Uterus (tissue), 2 donors: ENCODE measurements at regions not wholly inside any gene's neighbourhood (a gene's known extent, or its start where the extent isn't known, plus 50 kb on each side); places are given as distances from the start of the nearest gene placed in this dataset.

ENCODE experiments used
- CTCF ChIP-seq, 4 experiments: fragments of 200-600 bp in 2 of 4; fragments of 450-650 bp in 2 of 4; sonication (generic) in 2 of 4; IDR thresholded peaks; one replicate each; pipeline ENCODE4 v1.5.1; 2016 to 2019; ENCODE audit warnings: antibody characterized with exemption in 4 of 4, mild to moderate bottlenecking in 2 of 4, moderate library complexity in 1 of 4
- POLR2A ChIP-seq, 2 donors: fragments of 450-650 bp; IDR thresholded peaks; one replicate each; pipeline ENCODE4 v1.6.1; 2016; ENCODE audit warnings: antibody characterized with exemption in 2 of 2, mild to moderate bottlenecking in 1 of 2, moderate library complexity in 1 of 2

GRCh38 chr4:26183017-26183416, 137.8 kb upstream of the RBPJ start:
- TF ChIP-seq CTCF (IDR thresholded peaks at IDR 0.05), result no peak
- no peak for TF ChIP-seq POLR2A (IDR thresholded peaks at IDR 0.05)
